Left lung (tissue), 4 donors: ENCODE measurements at regions not wholly inside any gene's neighbourhood (a gene's known extent, or its start where the extent isn't known, plus 50 kb on each side); places are given as distances from the start of the nearest gene placed in this dataset.

Experiments
- ATAC-seq: fragments of 200-7000 bp; cut with Tn5 transposase; one replicate; pipeline ENCODE4 v1.9.1; 2020; ENCODE audit warnings: moderate library complexity
- DNase-seq, 4 donors: peaks; one replicate each; pipeline ENCODE4 v3.0.0-alpha.2; 2013 to 2020
- H3K27ac ChIP-seq, 2 donors: fragments of 200-600 bp; sonication (generic) in 1 of 2; one replicate each; pipeline versions ENCODE4 v1.5.0 to v1.8.0; 2020 to 2021
- H3K27me3 ChIP-seq, 2 donors: fragments of 200-600 bp; sonication (generic) in 1 of 2; one replicate each; pipeline versions ENCODE4 v1.5.0 to v1.8.0; 2020 to 2021
- H3K36me3 ChIP-seq, 2 donors: fragments of 200-600 bp; sonication (generic) in 1 of 2; one replicate each; pipeline versions ENCODE4 v1.5.0 to v1.8.0; 2020 to 2021
- H3K4me1 ChIP-seq, 2 donors: fragments of 200-600 bp; one replicate each; pipeline ENCODE4 v1.8.0; 2021
- H3K4me3 ChIP-seq, 2 donors: fragments of 200-600 bp; sonication (generic) in 1 of 2; one replicate each; pipeline versions ENCODE4 v1.5.0 to v1.8.0; 2020 to 2021; ENCODE audit warnings: mild to moderate bottlenecking in 1 of 2
- H3K9me3 ChIP-seq, 2 donors: fragments of 200-600 bp; sonication (generic) in 1 of 2; one replicate each; pipeline versions ENCODE4 v1.5.0 to v1.8.0; 2020 to 2021
- intact Hi-C, 2 donors: fragments of 100-400 bp; cut with DNase I; formaldehyde crosslinking; loops; one replicate each; pipeline versions ENCODE4 v1.11.2 to v1.14.2; 2022
- TF ChIP-seq, protein P1 (sequence below), 2 donors: fragments of 200-600 bp; sonication (generic) in 1 of 2; IDR thresholded peaks; one replicate each; pipeline versions ENCODE4 v1.5.0 to v1.8.0; 2021; ENCODE audit warnings: antibody characterized with exemption in 2 of 2
- donor health status: DM: no; HTN: yes; CAD: no.
- donor health status: DM: no; HTN: no; CAD: no.

DNA sequence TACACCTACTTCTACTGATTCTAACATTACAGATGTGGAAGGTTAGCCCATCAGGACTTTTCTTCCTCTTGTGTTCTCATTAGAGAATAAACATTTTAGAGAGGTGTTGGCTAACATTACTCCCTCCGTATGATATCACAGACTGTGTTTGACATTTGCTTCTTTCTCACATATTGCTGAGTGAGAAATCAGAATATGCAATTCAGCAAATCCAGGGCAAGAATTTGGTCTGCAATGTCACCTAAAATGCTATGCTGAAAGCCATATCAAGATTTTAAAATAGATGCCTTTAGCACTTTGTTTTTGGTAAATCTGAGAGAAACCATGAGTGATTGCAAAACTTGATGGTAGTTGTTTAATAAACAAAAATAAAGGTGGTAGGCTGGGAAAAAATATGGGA is 319.1 kb downstream of the C4orf33 start:
- no peaks in the 10 kb centered on the region for H3K9me3 ChIP-seq
- no peak for ATAC-seq

DNA sequence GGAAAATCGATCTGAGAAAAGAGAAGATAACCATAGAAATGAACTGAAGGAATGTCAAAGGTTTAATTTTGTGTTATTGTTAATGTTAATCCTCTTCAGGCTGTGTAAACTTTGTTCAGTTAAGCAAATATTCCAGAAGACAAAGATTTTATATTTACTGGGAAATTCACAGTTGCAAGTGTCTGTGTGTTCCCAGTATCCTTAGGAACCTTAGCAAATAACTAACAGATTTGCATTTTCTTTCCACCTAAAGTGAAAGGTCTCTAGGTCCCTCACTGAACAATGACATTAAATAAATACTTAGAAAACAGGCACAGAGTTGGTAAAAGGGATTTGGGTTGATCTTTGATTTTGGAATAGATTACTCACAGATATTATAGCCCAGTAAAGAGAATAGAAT is 324.7 kb downstream of the C4orf33 start:
- no peaks in the 10 kb centered on the region for H3K9me3 ChIP-seq
- no peak overlapping the region for H3K27ac ChIP-seq
- no peak overlapping the region for H3K4me3 ChIP-seq
- no peaks in the 10 kb centered on the region for H3K27me3 ChIP-seq
- H3K36me3 ChIP-seq, result no peaks in the 10 kb centered on the region
- ATAC-seq (no peak), DNase-seq (no peak)
- intact Hi-C loops, result no loop called here
- TF ChIP-seq, protein P1, sequence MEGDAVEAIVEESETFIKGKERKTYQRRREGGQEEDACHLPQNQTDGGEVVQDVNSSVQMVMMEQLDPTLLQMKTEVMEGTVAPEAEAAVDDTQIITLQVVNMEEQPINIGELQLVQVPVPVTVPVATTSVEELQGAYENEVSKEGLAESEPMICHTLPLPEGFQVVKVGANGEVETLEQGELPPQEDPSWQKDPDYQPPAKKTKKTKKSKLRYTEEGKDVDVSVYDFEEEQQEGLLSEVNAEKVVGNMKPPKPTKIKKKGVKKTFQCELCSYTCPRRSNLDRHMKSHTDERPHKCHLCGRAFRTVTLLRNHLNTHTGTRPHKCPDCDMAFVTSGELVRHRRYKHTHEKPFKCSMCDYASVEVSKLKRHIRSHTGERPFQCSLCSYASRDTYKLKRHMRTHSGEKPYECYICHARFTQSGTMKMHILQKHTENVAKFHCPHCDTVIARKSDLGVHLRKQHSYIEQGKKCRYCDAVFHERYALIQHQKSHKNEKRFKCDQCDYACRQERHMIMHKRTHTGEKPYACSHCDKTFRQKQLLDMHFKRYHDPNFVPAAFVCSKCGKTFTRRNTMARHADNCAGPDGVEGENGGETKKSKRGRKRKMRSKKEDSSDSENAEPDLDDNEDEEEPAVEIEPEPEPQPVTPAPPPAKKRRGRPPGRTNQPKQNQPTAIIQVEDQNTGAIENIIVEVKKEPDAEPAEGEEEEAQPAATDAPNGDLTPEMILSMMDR (IDR thresholded peaks at IDR 0.05), result no peak
- H3K4me1 ChIP-seq, result no peaks in the 10 kb centered on the region

More for the DNA sequence above, 319.1 kb downstream of the C4orf33 start:
- H3K4me3 ChIP-seq, result no peak overlapping the region
- H3K27ac ChIP-seq, result no peak overlapping the region
- no peak for DNase-seq
- TF ChIP-seq, protein P1 (IDR thresholded peaks at IDR 0.05), result no peak
- intact Hi-C loops, result no loop called here
- H3K4me1 ChIP-seq, result no peaks in the 10 kb centered on the region
- no peaks in the 10 kb centered on the region for H3K36me3 ChIP-seq
- no peaks in the 10 kb centered on the region for H3K27me3 ChIP-seq

DNA sequence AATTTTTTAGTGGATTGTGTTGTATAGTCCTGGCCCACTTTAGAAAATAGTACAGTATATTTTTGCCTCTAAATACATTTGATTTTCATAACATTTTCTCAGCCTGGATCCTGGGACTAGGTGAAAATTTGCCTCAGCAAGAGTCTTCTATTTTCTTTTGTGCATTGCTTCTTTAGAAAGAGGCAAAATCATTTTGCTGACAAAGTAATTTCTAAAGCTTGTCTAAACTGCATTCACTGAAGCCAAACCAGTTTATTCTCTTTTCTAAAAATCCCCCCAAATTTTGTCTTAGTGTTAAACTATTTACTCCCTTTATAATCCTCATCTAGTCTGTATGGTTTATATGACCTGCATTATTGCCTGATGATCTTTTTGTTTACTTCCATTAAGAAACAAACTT is 326.3 kb downstream of the C4orf33 start:
- Histone ChIP-seq H3K9me3 (no peaks in the 10 kb centered on the region), H3K36me3 (no peaks in the 10 kb centered on the region), H3K4me3 (no peak overlapping the region), H3K27me3 (no peaks in the 10 kb centered on the region), H3K4me1 (no peaks in the 10 kb centered on the region), H3K27ac (no peak overlapping the region)
- intact Hi-C loops, result no loop called here
- TF ChIP-seq, protein P1 (IDR thresholded peaks at IDR 0.05), result no peak
- ATAC-seq, result no peak
- no peak for DNase-seq

DNA sequence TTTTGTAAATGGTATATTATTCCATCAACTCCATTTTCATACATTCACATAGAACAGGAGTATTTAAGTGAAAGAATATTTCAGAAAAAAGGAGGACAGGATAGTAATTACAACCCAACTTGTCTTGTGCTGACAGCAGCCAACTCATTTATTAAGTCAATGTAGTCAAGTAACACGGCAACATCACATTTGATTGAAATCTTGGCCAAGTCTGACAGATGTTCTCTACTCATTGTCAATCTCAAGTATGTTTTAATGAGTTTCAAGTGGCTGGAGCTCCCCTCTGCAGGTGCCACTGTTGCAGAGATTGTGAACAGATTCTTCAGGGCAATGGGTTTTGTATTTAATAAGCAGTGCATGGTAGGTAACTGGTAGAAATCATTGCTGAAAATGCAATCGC is 332.5 kb downstream of the C4orf33 start:
- Histone ChIP-seq H3K27ac (no peak overlapping the region), H3K27me3 (no peaks in the 10 kb centered on the region), H3K4me3 (no peak overlapping the region), H3K36me3 (no peaks in the 10 kb centered on the region), H3K4me1 (no peaks in the 10 kb centered on the region), H3K9me3 (no peaks in the 10 kb centered on the region)
- DNase-seq, result no peak
- intact Hi-C loops, result no loop called here
- no peak for ATAC-seq
- TF ChIP-seq, protein P1 (IDR thresholded peaks at IDR 0.05), result no peak

DNA sequence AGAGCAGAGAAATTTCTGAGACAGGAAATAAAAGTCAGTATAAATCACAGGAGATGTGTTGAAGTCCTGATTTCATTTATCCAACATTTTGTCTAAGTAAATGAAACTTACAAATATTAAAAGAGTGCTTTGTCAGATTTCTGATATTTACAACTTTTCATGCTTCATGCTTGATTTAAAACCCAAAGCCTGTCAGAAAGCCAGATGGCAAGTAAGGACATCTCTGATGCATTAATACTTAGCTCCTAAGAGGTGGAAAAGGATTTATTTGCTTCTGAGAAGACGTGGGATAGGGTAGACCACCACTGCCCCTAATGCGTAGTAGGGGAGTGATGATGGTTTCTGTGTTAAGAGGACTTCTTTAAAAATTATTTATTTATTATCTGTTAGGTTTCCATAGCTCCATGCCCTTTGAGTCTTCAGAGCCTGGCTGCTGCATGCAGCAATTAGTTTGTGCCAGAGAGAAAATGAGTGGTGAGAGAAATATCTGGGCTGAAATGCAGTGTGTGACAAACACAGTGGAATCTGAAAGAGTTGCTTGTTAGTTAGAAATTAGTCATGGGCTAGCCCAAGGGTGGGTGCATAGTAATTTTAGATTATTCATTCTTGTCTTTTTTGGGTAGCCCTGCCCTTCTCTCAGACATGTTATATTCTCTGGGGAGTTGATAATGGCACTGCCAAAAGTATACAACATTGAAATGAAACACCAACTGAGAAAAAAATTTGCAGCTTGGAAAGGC is 333.8 kb downstream of the C4orf33 start:
- ATAC-seq, result no peak
- intact Hi-C loops, result no loop called here

More for the DNA sequence above, 333.8 kb downstream of the C4orf33 start:
- Histone ChIP-seq H3K9me3 (no peaks in the 10 kb centered on the region), H3K4me3 (no peak overlapping the region), H3K27ac (no peak overlapping the region), H3K36me3 (no peaks in the 10 kb centered on the region), H3K4me1 (no peaks in the 10 kb centered on the region), H3K27me3 (no peaks in the 10 kb centered on the region)
- TF ChIP-seq, protein P1 (IDR thresholded peaks at IDR 0.05), result no peak
- DNase-seq, result no peak
